Upper lobe of left lung (tissue), 4 donors: ENCODE measurements at regions not wholly inside any gene's neighbourhood (a gene's known extent, or its start where the extent isn't known, plus 50 kb on each side); places are given as distances from the start of the nearest gene placed in this dataset.

Experiments
- CTCF ChIP-seq, 6 experiments: fragments of 450-650 bp in 4 of 6; fragments of 200-600 bp in 2 of 6; sonication (generic) in 2 of 6; IDR thresholded peaks; one replicate each; pipeline ENCODE4 v1.5.1; 2016 to 2019; ENCODE audit warnings: antibody characterized with exemption in 6 of 6
- EP300 ChIP-seq, 4 donors: sonication (generic); formaldehyde crosslinking; IDR thresholded peaks; one replicate each; pipeline ENCODE4 v1.5.1; 2017; ENCODE audit warnings: antibody characterized with exemption in 4 of 4, control low read depth in 2 of 4

- TF ChIP-seq CTCF (IDR thresholded peaks at IDR 0.05) (no peak), EP300 (IDR thresholded peaks at IDR 0.05) (no peak)
Observed at GRCh38 chr2:58494071-58494501, 253.0 kb upstream of the FANCL start.
